Left colon (tissue), 2 donors: ENCODE measurements at regions not wholly inside any gene's neighbourhood (a gene's known extent, or its start where the extent isn't known, plus 50 kb on each side); places are given as distances from the start of the nearest gene placed in this dataset.
A peak's percentile ranks its signal among the peaks of the same experiment; 100 is the strongest.

Source experiments
- ATAC-seq: fragments of 200-7000 bp; cut with Tn5 transposase; one replicate; pipeline ENCODE4 v1.9.1; 2020; ENCODE audit warnings: mild to moderate bottlenecking, moderate library complexity
- DNase-seq, 2 donors: peaks; one replicate each; pipeline ENCODE4 v3.0.0-alpha.2; 2020
- intact Hi-C, 2 donors: fragments of 100-400 bp; cut with DNase I in 1 of 2; cut with micrococcal nuclease in 1 of 2; formaldehyde crosslinking; loops; one replicate each; pipeline versions ENCODE4 v1.11.2 to v1.14.0; 2022; cut with DNase I, micrococcal nuclease
- donor health status: DM: no; HTN: no; CAD: no.
- donor health status: DM: yes; HTN: yes; CAD: no.

GRCh38 chr10:94172332-94172731, 178.6 kb downstream of the PLCE1 start:
- no peak for DNase-seq
- intact Hi-C loops = no loop called here
- no peak for ATAC-seq

GRCh38 chr10:94173594-94173993, 179.9 kb downstream of the PLCE1 start:
- ATAC-seq = no peak
- intact Hi-C loops = no loop called here

GRCh38 chr10:94174838-94175237, 181.1 kb downstream of the PLCE1 start:
- intact Hi-C loops = no loop called here
- no peak for DNase-seq
- no peak for ATAC-seq

More at GRCh38 chr10:94173594-94173993, 179.9 kb downstream of the PLCE1 start:
- DNase-seq = no peak

- ATAC-seq (peak; percentile 30), DNase-seq (no peak)
- intact Hi-C loops = no loop called here
Measured at GRCh38 chr10:94178475-94179253, 184.1 kb downstream of the NOC3L start.

- intact Hi-C loops = no loop called here
- DNase-seq (no peak), ATAC-seq (no peak)
Measured at GRCh38 chr10:94180576-94180975, 182.2 kb downstream of the NOC3L start.

- intact Hi-C loops = no loop called here
- DNase-seq (no peak), ATAC-seq (no peak)
Measured at GRCh38 chr10:94183666-94184264, 179.0 kb downstream of the NOC3L start.

GRCh38 chr10:94186722-94187121, 176.0 kb downstream of the NOC3L start:
- DNase-seq (no peak), ATAC-seq (peak; percentile 51)
- intact Hi-C loops = no loop called here

- intact Hi-C loops = no loop called here
- DNase-seq (no peak), ATAC-seq (no peak)
Measured at GRCh38 chr10:94192333-94192732, 170.4 kb downstream of the NOC3L start.

GRCh38 chr10:94192974-94193373, 169.8 kb downstream of the NOC3L start:
- intact Hi-C loops = no loop called here
- DNase-seq = no peak
- ATAC-seq = no peak

GRCh38 chr10:94193466-94193924, 169.2 kb downstream of the NOC3L start:
- DNase-seq (no peak), ATAC-seq (no peak)
- intact Hi-C loops = no loop called here

GRCh38 chr10:94194256-94194655, 168.5 kb downstream of the NOC3L start:
- ATAC-seq = no peak
- DNase-seq = no peak
- intact Hi-C loops = no loop called here

- intact Hi-C loops = no loop called here
- DNase-seq = no peak
- no peak for ATAC-seq
Measured at GRCh38 chr10:94197241-94197640, 165.5 kb downstream of the NOC3L start.

GRCh38 chr10:94198324-94198723, 164.4 kb downstream of the NOC3L start:
- no peak for ATAC-seq
- no peak for DNase-seq
- intact Hi-C loops = no loop called here

- intact Hi-C loops = no loop called here
- ATAC-seq (no peak), DNase-seq (no peak)
Measured at GRCh38 chr10:94199565-94199964, 163.2 kb downstream of the NOC3L start.

GRCh38 chr10:94200146-94200837, 162.4 kb downstream of the NOC3L start:
- intact Hi-C loops = no loop called here
- ATAC-seq (peak; percentile 94), DNase-seq (no peak)

GRCh38 chr10:94205396-94205831, 157.3 kb downstream of the NOC3L start:
- ATAC-seq = no peak
- peak in 1 of 2 donors; percentile 10 for DNase-seq
- intact Hi-C loops = no loop called here

- ATAC-seq = no peak
Measured at GRCh38 chr10:94206176-94206575, 156.6 kb downstream of the NOC3L start.

GRCh38 chr10:94208315-94208714, 154.4 kb downstream of the NOC3L start:
- no peak for ATAC-seq
- intact Hi-C loops = no loop called here
- DNase-seq = no peak

More at GRCh38 chr10:94206176-94206575, 156.6 kb downstream of the NOC3L start:
- no peak for DNase-seq
- intact Hi-C loops = no loop called here

- ATAC-seq = no peak
- intact Hi-C loops = no loop called here
- DNase-seq = no peak
Measured at GRCh38 chr10:94210440-94211168, 152.1 kb downstream of the NOC3L start.
